ELF-1 (cell line): ENCODE measurements at regions not wholly inside any gene's neighbourhood (a gene's known extent, or its start where the extent isn't known, plus 50 kb on each side); places are given as distances from the start of the nearest gene placed in this dataset.

Experiments used
- DNase-seq: peaks from one replicate; pipeline ENCODE4 v3.0.0-alpha.2; 2016; ENCODE audit warnings: low read depth, low spot score

DNA sequence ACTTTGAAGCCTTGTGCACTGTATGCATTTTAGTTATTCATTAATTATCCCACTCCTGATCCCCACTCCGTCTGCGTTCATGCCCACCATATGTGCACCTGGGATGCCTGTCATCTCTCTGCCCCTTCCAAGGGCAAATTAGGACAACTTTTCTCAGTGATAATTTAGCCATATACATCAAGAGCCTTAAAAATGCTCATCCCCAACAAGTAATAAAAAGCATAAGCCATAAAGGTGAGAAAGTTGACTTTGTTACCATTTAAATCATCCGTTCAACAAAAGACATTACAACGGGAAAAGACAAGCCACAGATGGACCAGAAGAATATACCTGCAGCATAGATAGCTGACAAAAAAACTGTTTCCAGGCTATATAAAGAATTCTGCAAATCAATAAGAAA is 131.4 kb upstream of the LINGO1 start:
- no peak for DNase-seq

DNA sequence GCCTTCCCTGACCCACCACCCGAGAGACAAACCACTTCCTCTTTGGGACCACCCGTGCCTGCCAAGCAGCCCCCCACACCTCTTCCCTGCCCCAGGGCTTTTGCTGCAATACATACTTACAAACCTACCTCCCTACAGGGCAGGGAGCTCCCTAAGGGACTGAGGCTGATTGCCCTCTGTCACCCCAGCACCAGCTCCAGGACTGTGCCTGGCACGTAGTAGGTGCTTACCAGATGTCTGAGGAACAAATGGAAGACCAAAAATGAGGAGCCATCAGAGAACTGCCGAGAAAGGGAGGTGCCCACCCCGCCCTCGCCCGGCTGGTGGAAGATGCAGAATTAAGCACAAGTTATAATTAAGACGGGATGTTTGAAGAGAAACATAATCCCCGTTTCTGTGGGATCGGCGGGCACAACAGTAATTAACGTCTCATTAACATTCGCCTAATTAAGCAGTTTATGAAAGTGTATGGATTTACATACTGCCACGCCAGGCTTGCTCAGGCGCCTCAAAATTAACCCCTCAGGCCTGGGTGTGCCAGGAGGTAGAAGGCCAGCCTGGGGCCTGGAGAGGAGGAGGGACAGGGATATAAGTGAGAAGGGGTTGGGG is 130.1 kb upstream of the LINGO1 start:
- no peak for DNase-seq

DNA sequence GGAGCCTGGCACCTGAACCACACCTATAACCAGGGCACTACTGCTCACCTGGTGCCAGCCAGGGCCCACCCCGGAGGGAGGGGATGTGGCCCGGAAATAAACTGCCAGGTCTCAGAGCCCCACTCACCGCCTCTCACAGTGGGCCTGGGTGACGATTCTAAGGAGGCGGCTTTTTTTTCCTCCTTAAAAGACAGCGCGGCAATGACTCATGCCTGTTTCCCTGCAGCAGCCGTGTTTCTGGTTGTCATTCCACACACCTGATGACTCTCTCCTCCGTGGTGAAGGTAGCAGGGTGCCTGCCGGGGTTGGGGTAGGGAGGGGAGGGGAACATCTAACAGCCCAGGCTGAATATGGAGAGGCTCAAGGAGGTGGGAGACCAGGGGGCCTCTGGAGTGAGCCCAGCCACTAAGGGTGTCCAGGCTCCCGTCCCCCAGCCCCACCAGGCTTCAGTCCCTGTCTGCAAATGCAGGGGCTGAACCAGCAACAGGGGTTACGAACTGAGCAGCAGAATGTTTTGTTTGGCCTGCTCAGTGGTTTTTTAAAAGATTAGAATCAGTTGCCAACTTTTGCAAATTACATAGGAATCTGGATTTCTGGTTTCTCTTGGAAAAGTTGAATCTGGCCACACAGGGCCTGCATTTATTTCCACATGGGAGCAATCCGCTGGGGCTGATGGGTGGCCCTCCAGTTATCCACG is 127.3 kb upstream of the LINGO1 start:
- DNase-seq, result no peak

DNA sequence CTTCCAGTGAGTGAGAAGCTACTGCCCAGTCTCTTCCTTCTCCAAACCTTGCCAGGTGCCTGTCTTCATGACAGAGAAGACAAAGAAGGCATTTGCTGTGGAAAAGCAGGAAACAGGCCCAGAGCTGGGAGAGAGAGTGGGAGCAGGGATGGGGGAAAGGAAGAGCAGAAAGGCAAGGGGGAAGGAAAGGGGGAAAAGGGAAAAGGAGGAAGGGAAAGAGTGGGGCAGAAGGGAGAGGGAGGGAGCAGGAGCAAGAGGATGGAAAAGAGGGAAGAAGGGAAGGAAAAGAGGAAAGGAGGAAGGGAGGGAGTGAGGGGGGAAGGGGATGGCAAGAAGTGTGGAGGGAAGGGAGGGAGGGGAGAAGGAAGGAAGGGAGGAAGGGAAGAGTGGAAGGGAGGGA is 121.2 kb upstream of the LINGO1 start:
- DNase-seq, result no peak

GRCh38 chr15:77753281-77753873 is 120.7 kb upstream of the LINGO1 start:
- peak; percentile 76 for DNase-seq

DNA sequence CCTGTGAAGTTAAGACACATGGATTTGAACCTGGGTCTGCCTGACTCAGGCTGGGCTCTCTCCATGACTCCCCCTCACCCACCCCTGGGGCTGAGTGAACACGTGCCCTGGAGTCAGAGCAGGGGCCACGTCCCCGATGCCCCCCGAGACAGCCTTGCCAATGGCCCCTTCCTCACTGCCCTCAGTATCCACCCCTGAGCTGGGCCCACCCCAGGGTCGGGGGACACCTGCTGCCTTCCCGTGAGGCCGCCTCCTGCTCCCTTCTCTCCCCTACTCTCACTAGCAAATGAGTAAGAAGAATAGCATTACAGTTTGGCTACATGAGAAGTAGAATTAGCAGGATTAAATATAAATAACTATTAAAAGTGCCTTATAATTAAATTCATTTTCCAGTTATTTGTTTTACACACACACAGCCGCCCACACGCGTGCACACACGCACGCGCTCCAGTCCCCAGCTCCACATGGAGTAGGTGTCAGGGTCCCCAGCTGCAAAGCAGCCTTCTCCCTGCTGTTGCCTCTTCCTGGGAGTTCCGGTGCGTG is 117.4 kb upstream of the LINGO1 start:
- DNase-seq, result no peak

- DNase-seq, result peak; percentile 90
Measured at GRCh38 chr15:77749236-77749997, 116.7 kb upstream of the LINGO1 start.

DNA sequence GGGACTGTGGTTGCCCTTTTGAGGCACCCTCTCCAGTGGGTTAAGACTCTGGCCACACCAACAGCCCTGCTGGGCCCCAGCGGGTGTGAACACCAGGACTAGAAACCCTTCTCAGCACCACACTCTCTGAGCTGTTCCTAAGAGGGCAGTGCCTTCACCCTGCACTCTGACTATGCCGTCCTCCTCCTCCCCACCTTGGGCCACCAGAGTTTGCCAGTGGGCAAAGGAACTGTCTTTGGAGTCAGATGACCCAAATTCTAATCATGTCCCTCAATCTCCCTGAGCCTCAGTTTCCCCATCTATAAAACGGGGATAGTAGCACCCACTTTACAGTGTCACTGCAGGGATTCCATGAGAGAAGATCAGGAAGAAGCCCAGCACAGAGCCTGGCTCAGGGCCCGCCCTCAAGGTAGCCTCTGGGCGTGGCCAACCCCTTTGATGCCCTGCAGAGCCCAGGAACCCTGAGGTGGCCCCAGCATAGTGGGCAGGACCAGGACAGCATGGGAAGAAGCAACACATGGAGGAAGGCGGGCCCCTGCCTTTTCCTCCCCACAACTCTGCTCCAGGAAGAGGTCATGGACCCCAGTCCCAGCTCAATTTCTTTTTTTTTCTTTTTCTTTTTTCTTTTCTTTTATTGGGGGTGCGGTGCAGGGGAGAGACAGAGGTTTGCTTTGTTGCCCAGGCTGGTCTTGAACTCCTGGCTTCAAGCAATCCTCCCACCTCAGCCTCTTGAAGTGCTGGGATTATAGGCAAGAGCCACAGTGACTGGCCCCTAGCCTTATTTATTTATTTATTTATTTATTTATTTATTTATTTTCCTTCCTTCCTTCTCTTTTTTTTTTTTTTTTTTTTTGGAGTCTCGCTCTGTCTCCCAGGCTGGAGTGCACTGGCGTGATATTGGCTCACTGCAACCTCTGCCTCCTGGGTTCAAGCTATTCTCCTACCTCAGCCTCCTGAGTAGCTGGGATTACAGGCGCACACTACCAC is 115.7 kb upstream of the LINGO1 start:
- peak; percentile 20 for DNase-seq

GRCh38 chr15:77747175-77748077 is 114.7 kb upstream of the LINGO1 start:
- peak; percentile 65 for DNase-seq

DNA sequence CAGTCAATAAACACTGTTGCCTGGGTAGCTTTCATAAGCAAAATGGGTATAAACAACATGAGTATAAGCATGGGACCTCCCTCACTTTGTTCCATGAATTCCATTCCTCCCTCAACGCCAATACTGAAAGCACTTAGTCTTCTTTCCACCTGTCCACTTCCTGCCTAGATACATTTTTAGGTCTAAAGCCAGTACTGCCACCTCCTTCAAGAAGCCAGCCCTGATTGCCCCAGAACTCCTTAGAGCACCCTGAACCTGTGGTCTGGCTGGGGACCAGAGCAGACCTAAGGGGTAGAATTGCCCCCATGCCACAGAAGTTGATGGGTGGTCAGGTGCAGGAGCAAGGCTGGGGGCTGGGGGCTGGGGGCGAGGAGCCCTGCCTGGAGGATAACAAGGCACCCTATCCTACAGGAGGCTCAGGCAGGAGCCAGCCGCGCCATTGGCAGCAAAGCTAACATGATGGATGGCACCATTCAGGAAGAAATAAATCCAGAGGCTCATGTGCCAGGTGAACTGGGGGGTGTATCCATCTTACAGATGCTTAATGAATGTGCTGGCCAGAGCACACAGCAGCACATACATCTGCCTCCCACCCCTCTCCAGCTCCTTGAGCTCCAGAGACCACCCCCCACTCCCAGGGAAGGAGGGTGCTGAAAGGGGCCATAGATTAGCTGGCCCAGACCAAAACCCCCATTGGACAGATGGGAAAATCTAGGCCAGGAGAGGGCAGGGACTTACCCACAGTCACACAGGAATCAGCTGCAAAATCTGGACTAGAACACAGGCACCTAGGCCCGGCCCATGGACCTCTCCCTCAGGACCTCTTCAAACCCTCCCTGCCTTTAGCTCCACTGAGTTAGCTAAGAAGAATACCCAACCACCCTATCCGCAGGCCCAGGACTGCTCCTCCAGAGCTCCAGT is 113.8 kb upstream of the LINGO1 start:
- no peak for DNase-seq

- no peak for DNase-seq
Measured at GRCh38 chr15:77744398-77744797, 111.7 kb upstream of the LINGO1 start.

DNA sequence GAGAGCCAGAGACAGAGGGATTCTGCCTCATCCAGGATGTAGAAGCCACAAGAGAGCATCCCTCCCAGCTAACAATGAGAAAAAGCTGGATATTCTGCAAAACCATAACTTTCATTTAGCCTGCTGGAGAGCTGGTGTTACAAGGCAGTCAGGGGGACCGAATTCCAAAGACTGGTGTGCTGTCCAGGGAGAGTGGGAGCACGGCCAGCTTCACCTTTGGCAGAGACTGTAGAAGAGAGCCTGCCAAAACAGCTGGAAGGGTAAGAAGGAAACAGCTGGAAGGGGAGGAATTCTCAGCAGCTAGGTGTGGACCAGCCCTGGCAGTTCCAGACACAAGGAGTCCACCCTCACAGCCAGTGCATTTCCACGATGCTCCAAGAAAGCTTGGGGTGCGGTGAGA is 109.9 kb upstream of the LINGO1 start:
- DNase-seq, result no peak

DNA sequence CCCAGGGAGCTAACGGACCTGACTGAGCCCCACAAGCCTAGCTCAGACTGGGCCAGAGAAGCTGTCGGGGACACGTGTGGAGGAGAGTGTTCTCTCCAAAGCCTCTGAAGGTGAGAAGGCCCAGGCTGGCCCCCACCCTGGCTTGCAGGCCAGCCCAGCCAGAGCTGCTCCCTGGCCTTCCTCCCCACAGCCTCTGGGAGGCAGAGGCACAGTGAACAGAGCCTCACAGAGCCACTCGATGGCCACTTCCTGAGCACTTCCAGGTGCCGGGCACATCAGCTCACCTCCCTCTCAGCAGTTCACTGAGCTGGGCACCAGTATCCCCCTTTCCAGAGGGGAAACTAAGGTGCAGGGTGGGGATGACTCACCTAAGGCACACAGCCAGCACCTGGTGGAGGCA is 109.4 kb upstream of the LINGO1 start:
- no peak for DNase-seq

GRCh38 chr15:77741106-77741505 is 108.4 kb upstream of the LINGO1 start:
- DNase-seq, result no peak

GRCh38 chr15:77739591-77740378 is 107.1 kb upstream of the LINGO1 start:
- DNase-seq, result peak; percentile 67

DNA sequence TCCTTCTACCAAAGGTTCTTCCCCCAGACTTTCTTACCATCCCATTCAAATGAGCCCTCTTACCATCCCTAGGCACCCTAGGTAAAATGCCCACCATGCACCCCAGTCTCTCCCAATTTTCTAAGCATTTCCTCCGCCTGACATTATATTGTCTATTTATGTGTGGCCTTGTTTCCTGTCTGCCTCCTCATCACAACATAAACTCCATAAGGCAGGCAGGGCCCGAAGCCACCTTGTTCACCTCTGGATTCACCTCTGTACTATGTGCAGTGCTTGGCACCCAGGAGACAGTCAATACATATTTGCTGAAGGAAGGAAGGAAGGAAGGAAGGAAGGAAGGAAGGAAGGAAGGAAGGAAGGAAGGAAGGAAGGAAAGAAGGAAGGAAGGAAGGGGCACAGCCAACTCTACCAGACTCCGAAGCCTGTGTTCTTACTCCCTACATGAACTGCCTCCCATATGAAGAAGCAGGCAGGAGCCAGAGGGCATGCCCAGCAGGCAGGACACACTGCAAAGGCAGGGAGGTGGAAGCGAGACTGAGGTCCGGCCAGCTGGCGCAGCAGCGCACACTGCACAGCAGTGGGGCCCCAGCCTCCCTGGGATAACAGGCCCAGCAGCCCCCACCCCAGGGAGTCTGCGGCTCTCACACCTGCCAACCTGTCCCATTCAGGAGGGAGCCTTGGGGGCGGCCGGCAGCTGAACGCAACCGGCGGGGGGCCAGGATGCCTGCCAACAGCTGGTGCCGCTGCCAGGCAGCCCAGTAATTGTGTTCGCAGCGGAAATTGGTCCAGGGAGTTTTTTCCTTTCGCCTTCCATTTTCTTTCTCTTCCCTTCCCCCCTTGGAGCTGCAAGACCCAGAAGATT is 106.0 kb upstream of the LINGO1 start:
- no peak for DNase-seq

GRCh38 chr15:77738038-77738370 is 105.3 kb upstream of the LINGO1 start:
- DNase-seq, result no peak
